Skin epidermis (tissue), 12 donors: ENCODE measurements at regions not wholly inside any gene's neighbourhood (a gene's known extent, or its start where the extent isn't known, plus 50 kb on each side); places are given as distances from the start of the nearest gene placed in this dataset.
"Not testable (repeated sequence)": the region's sequence is repeated elsewhere in the genome, so short reads cannot be mapped to it uniquely, and the experiment has no call there.

Source experiments
- H3K27ac ChIP-seq, 21 experiments: fragments of 200-600 bp; sonication (generic) in 11 of 21; one replicate each; pipeline ENCODE4 v1.5.0; 2020; ENCODE audit warnings: mild to moderate bottlenecking in 3 of 21, inconsistent platforms in 2 of 21, moderate library complexity in 2 of 21
- H3K4me3 ChIP-seq, 7 experiments: fragments of 200-600 bp; sonication (generic) in 2 of 7; one replicate each; pipeline ENCODE4 v1.5.0; 2020; ENCODE audit warnings: inconsistent platforms in 2 of 7, mild to moderate bottlenecking in 2 of 7, moderate library complexity in 1 of 7

DNA sequence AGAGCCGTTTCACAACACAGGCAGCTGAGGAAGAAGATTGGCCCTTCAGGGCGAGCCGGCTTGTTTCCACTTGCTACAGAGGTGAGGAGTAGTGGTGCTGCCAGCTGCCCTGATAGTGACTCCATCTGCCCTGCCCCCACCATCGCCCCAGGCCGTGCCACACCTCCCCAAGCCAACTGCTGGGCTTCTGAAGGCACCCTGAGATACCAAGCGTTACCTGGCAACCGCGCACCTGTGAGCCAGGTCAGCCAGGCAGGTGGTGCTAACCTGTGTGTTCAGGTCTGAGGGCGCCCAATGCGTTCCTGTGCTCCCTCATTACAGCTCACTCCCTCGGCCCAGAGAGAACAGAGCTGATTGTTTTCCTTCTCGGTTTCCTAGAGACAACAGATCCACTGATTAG is 299.1 kb upstream of the ID4 start:
- Histone ChIP-seq H3K4me3 (no peak overlapping the region), H3K27ac (no peak overlapping the region)

DNA sequence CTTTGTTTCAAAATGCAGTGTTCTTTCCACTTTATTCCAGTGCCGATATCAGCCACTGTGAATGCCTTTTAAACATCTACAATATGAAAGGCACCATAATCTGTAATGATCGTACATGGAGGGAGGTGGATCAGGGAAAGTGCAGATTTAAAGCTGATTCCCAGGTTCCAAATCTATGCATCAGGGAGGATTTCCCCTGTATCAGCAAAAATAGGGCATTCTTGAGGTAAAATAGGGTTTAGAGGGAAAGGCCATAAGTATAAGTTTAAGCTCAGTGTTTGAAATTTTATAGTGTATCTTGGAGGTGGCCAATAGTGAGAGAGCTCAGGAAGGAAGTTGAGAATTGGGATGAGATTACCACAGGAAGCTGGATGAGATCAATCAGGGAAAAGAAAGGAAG is 289.7 kb upstream of the ID4 start:
- Histone ChIP-seq H3K4me3 (no peak overlapping the region), H3K27ac (no peak overlapping the region)

DNA sequence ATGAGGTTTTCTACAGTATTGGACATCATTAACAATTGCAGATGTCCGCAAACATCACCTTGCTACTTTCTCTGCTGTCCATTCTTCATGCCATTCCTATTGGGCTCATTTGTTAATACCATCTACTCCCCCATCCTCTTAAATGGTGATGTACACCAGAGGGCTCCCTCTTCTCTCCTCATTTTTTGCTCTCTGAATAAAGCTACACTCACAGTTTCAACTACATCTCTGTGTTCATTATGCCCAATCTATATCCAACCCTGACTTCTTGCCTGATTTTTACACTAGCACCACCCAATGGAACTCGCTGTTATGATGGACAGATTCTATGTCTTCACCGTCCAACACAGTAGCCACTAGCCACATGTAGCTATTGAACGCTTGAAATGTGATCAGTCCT is 288.1 kb upstream of the ID4 start:
- H3K27ac ChIP-seq: no peak overlapping the region
- H3K4me3 ChIP-seq: no peak overlapping the region

DNA sequence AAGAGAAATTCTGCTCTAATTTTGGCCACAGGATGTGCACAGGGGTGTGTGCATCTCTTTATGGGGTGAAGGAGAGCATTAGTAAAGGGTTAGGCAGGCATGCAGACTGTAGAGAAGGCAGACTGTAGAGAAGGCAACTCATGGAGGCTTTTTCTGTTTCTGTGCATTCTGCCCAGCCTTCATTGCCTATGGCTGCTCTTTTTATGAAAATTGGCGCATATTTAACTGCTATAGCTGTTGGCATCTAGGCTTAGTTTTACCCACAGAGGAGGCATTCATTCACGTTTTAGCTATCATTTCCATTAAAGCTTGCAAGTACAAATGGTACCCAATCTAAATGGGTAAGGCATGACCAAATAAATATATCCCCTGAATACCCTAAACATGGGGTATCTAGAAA is 286.8 kb upstream of the ID4 start:
- H3K4me3 ChIP-seq: no peak overlapping the region
- H3K27ac ChIP-seq: no peak overlapping the region

DNA sequence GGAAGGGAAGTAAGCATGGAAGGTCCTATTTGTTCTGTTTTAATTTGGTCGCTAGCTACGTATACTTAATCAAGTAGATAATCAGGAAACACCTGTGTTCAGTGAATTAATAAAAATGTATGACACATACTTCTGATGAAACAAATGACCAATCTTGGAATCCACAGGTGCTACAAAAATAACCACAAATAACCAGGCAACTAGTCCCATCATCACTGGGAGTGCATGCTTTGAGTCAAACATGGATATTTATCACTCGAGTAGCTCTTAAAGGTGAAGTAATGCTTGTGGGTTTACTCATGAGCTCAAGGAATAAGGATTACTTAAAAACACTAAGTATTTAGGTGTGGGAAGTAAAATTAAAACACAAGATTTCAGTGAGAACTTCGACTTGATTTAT is 285.6 kb upstream of the ID4 start:
- Histone ChIP-seq H3K4me3 (no peak overlapping the region), H3K27ac (no peak overlapping the region)

DNA sequence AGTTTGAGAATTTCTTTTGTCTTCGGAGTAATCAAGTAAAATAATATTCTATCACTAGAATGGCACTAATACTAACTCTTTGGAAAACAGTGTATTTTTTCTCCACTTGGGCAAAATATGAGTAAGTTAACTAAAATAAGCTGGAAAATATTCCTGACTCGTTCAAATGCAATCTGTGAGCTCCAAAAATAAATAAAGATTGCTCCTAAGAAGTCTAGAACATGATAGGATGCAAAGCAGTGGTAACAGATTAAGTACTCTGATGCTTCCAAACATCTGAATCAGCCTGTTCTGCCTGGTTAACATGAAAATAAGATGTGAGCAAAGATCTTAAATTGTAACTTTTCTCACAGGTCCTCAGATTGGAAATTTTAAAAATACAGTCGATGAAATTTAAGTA is 285.1 kb upstream of the ID4 start:
- Histone ChIP-seq H3K4me3 (no peak overlapping the region), H3K27ac (no peak overlapping the region)

DNA sequence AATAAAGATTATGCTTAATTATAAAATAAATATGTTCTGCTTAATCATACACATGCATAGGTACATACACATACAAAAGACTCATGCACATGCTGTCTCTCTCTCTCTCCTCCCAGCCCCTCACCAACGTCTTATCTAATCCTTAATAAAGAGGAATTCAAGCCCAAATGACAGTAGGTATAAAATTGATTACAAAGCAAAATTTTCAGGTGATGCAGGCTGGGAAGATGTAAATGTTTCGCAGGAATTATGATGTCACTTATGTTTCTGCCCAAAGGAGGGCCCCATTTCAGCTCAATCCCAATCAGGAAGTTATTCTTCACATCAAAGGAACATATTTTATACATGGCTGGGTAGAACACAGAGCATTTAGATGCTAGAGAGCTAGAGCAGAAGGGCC is 284.6 kb upstream of the ID4 start:
- Histone ChIP-seq H3K27ac (no peak overlapping the region), H3K4me3 (no peak overlapping the region)

DNA sequence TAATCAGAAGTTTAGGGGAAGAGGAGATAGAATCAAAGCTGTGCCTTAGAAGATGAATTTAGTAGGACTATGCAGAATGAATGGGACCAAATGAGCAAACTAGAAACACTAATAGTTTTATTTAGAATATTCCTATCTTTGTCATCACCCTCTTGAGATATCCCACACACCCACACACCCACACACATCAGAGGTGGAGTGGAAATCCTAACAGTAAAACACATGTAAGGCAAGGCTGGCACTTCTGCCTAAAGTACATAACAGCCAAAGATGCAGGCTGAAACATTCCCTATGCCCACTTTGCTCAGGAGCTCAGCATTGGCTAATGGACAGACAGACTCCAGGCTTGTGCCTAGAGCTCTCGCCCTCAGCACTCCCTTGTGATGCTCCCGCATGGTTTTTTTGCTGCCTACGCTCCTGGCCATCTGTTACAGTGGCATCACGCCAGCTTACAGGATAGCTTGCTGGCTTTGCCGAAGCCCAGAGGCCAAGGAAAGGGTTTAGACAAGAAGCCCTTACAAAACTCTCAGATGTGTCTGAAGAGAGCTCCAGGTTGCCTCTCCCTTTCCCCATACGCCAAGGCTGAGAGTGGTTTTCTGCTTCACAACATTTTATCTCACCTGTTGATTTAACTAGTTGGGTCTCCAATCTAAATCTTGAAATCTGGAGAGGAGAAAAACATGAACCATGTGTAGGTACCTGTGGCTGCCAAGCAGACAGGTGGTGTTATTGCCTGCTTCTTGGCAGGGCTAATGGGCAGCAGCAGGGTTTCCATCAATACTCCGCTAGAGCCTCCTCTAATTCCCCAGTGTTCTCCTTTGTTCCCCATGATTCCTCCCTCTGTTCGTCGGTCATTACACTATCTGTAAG is 282.6 kb upstream of the ID4 start:
- Histone ChIP-seq H3K4me3 (no peak overlapping the region), H3K27ac (no peak overlapping the region)

DNA sequence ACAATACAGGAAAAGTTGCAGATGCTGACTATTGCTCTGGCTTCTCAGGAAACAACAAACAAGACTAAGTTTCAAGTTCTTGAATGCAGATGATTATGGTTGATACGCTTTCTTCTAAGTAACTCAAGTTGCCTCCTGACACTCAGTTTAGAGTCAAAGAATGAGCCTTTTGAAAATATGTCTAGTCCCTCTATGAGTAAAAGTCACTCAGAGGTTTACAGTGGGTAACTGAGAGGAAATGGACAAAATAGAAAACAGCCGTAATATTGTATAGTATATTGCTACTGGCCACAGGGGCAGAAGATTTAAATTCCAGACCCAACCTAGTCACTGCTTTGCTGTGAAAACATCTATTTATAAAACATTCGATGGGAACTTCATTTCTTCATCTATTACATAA is 280.0 kb upstream of the ID4 start:
- Histone ChIP-seq H3K27ac (no peak overlapping the region), H3K4me3 (no peak overlapping the region)

DNA sequence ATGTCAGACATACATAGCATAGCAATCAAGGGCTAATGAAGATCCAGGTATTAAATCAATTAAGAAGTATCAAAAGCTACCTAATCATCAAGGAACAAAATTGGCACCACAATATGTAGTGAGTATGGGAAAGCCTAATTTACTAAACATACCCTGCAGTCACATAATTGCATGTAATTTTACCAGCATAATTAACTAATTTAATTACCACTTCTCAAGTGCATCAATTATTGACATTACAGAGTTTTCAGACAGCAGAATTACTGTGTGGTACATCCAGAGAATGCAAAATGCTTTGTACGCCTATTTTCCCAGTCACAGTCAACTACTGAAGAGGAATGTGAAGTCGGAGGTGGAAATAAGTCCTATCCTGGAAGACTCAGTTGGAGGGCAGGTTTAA is 279.0 kb upstream of the ID4 start:
- H3K27ac ChIP-seq: no peak overlapping the region
- no peak overlapping the region for H3K4me3 ChIP-seq

DNA sequence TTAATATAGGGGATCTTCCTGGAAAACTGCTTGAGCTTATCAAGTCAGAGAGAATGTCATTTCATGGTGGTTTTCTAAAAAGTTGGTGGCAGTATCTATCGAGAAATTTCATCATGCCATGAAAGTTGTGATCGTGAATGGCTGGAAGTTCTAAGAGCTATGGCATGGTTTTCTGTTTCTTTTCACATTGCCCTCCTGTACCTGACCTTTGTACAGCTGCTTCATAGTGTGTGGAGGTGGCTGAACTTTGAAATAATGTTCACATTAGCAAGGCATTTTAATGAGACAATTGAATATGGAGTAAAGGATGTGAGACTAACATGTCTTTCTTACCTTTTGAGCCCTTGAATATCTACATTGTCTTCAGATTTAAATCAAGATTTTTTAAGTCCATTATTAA is 278.2 kb upstream of the ID4 start:
- Histone ChIP-seq H3K27ac (no peak overlapping the region), H3K4me3 (no peak overlapping the region)

DNA sequence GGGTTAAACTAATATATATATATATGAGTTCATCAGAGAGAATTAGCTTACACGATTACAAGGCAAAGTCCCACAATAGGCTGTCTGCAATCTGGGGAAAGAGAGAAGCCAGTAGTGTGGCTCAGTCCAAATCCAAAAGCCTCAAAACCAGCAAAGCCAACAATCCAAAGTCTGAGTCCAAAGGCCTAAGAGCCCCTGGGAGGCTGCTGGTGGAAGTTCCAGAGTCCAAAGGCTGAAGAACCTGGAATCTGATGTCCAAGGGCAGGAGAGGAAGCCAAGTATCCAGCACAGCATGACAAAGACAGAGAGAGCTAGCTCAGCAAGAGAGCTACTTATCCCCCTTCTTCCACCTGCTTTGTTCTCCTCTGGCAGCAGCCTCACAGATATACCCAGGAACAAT is 274.7 kb upstream of the ID4 start:
- no peak overlapping the region for H3K27ac ChIP-seq
- no peak overlapping the region for H3K4me3 ChIP-seq

DNA sequence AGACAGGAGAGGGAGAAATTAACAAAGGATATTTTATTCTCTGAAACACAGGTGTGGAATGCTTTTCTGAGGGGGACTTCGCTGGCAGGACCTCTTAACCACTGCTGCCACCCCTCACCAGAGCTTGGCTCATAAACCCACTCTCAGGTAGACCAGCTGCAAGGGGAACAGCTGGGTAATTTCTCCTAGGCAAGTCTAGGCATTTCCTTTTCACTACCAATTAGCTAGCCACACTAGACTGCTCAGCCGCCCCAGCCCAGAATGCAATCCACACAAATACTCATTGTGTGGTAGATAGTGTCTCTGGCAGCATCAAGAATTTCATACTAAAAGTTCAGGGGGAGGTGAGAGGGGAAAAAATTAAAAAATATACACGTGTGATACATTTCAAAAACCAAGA is 267.6 kb upstream of the ID4 start:
- H3K27ac ChIP-seq: no peak overlapping the region
- H3K4me3 ChIP-seq: no peak overlapping the region

DNA sequence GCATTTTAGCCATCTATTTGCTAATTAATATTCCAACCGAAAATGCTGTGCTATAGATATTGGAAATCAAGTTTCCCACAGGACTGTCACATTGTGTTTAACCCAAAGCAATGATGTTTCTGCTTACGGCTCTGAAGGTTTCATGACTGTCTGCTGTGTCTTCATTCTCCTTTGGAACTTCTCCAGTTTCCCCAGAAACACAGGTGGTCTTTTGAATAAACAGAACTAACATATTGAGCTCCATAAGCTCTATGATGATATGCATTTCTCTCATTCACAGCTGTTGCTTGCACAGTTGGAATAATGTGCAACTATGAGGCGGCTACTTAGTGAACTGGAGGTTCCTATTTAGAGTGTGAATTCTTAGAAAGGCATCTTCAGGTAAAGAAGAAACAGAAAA is 266.0 kb upstream of the ID4 start:
- no peak overlapping the region for H3K4me3 ChIP-seq
- no peak overlapping the region for H3K27ac ChIP-seq

DNA sequence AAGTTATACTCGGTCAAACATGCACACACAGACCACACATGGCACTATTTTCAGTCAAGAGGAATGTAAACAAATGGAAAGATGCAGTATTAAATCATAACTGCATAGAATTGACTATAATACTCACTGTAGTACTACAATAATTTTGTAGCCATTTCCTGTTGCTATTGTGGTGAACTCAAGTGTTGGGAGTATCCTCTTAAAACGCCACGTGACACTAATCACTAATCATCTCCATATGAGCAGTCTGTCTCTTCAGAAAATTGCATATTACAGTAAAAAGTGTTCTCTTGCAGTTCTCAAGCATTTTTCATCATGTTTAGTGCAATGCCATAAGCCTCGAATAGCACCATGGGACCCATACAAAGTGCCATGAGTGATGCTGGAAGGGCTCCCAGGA is 258.7 kb upstream of the ID4 start:
- H3K27ac ChIP-seq: no peak overlapping the region
- H3K4me3 ChIP-seq: no peak overlapping the region

DNA sequence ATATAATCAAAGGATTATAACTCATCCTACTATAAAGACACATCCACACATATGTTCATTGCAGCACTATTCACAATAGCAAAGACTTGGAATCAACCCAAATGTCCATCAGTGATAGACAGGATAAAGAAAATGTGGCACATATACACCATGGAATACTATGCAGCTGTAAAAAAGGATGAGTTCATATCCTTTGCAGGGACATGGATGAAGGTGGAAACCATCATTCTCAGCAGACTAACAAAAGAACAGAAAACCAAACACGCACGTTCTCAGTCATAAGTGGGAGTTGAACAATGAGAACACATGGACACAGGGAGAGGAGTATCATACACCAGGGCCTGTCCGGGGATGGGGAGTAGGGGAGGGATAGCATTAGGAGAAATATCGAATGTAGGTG is 253.0 kb upstream of the ID4 start:
- not testable (repeated sequence) for H3K4me3 ChIP-seq, H3K27ac ChIP-seq

DNA sequence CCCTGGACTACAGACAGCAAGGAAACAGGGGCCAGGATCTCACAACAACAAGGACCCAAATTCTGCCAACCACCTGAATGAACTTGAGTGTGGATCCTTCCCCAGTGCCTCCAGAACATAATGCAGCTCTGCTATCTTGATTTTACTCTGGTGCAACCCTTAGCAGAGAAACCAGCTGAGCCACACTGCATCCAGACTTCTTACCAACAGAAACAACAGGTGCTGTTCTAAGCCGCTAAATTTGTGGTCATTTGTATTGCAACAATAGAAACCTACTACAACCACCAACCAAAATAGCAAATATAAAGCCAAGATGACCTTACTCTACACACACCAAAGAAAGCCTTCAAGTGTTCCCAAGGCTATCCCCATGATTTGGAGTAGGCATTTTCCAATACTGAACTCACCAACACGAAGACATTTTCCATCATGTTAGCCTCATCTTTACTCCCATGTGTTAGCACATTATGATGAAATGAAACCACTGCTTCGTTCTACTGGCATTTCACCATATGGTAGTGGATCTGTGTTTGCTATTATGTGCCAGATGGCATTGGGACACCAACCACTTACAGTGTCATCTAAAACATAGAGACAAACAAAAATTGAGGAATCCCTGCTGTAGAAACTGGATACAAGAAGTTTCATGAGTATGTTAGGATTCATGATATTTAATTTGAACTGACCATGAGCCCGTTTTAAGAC is 249.8 kb upstream of the ID4 start:
- H3K27ac ChIP-seq: no peak overlapping the region
- H3K4me3 ChIP-seq: no peak overlapping the region

DNA sequence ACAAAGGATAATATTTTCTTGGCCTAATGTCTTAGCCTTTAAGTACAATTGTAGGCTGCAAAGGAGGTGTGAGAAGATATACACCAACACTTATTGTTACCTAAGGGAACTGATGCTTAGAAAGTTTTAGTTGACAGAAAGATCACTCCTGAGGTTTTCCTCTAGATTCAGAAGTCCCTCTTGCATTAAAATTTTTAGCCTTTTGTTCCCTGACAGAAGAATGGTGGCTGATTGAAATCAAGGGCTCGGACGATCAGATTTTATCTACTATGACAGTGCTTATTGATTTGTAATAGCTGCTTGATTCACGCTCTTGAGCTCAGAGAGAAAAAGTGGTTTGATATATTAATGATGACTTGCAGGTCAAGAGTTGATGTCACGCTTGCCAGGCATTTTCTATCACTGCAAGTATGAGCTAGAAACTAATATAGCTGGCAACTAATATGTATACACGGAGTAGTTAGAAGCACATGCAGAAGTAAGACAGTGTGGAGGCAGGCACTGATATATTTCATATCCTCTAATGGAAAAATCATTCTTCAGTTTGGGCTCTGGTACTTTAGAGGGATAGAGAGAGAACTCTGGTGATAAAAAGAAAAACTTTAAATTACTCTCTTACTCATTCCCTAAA is 246.6 kb upstream of the ID4 start:
- Histone ChIP-seq H3K27ac (no peak overlapping the region), H3K4me3 (no peak overlapping the region)

DNA sequence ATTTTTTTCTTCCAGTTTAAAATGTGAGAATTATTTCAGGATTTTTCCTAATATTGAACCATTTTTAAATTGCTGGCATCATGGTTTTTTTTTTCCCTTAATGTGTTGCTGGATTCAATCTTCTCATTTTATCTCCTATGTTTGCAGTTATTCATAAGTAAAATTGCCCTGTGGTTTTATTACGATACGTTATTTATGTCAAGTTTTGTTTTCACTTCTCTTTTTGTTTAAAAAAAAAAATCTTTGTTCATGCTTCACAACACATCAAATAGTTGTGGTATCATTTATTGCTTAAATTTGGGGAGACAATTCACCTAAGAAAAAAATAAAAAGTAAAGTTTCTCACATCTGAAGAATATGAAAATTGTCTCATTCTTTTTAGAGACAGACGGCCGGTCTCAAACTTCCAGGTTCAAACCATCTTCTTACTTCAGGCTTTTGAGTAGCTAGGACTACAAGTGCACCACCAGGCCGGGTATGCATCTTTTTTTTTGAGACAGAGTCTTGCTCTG is 239.3 kb upstream of the ID4 start:
- Histone ChIP-seq H3K27ac (no peak overlapping the region), H3K4me3 (no peak overlapping the region)

DNA sequence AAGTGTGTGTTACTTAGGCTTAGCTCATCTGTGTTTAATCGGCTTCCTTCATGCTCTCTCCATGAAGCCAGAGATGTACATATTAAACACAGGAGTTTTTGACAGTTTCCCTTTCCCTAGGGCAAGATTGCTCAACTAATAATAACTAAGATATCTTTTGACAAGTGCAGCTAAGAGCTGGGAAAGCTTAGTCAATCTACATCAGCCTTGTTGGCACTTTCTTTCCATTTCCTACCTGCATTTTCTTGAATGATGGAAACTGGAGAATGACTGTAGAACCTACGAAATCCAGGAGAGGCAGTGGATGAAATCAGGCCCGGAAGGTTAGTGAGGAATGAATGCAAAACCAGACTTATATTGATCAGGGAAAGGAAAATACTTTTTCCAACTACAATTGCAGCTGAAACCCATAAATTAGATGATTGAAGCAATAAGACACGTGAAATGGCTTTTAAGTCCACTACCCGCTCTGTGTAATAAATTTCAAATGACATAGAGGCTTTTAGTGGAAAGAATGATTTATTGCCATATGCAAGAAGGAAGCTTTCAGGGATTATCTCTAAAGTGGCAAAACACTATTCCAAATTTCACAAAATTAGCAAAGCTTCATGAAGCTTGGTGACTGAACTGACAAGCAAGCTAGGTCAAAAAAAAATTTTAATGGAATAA is 237.2 kb upstream of the ID4 start:
- no peak overlapping the region for H3K4me3 ChIP-seq
- H3K27ac ChIP-seq: no peak overlapping the region
